Upper lobe of left lung (tissue), 4 donors: ENCODE measurements at regions not wholly inside any gene's neighbourhood (a gene's known extent, or its start where the extent isn't known, plus 50 kb on each side); places are given as distances from the start of the nearest gene placed in this dataset.

ENCODE experiments used
- CTCF ChIP-seq, 6 experiments: fragments of 450-650 bp in 4 of 6; fragments of 200-600 bp in 2 of 6; sonication (generic) in 2 of 6; IDR thresholded peaks; one replicate each; pipeline ENCODE4 v1.5.1; 2016 to 2019; ENCODE audit warnings: antibody characterized with exemption in 6 of 6
- EP300 ChIP-seq, 4 donors: sonication (generic); formaldehyde crosslinking; IDR thresholded peaks; one replicate each; pipeline ENCODE4 v1.5.1; 2017; ENCODE audit warnings: antibody characterized with exemption in 4 of 4, control low read depth in 2 of 4
- POLR2A ChIP-seq, 4 donors: fragments of 450-650 bp; IDR thresholded peaks; one replicate each; pipeline ENCODE4 v1.5.1; 2016 to 2017; ENCODE audit warnings: antibody characterized with exemption in 4 of 4, mild to moderate bottlenecking in 2 of 4
- POLR2AphosphoS5 ChIP-seq, 2 donors: sonication (generic); formaldehyde crosslinking; IDR thresholded peaks; one replicate each; pipeline ENCODE4 v1.5.1; 2017; ENCODE audit warnings: antibody characterized with exemption in 2 of 2

GRCh38 chr1:37238364-37239224, 204.3 kb upstream of the GRIK3 start:
- TF ChIP-seq POLR2A (IDR thresholded peaks at IDR 0.05), result no peak
- TF ChIP-seq CTCF (IDR thresholded peaks at IDR 0.05), result no peak
- TF ChIP-seq POLR2AphosphoS5 (IDR thresholded peaks at IDR 0.05), result no peak
- TF ChIP-seq EP300 (IDR thresholded peaks at IDR 0.05), result no peak
